ENCODE measurements at regions not wholly inside any gene's neighbourhood (a gene's known extent, or its start where the extent isn't known, plus 50 kb on each side); places are given as distances from the start of the nearest gene placed in this dataset.
"Not testable (repeated sequence)": the region's sequence is repeated elsewhere in the genome, so short reads cannot be mapped to it uniquely, and the experiment has no call there.

DNA sequence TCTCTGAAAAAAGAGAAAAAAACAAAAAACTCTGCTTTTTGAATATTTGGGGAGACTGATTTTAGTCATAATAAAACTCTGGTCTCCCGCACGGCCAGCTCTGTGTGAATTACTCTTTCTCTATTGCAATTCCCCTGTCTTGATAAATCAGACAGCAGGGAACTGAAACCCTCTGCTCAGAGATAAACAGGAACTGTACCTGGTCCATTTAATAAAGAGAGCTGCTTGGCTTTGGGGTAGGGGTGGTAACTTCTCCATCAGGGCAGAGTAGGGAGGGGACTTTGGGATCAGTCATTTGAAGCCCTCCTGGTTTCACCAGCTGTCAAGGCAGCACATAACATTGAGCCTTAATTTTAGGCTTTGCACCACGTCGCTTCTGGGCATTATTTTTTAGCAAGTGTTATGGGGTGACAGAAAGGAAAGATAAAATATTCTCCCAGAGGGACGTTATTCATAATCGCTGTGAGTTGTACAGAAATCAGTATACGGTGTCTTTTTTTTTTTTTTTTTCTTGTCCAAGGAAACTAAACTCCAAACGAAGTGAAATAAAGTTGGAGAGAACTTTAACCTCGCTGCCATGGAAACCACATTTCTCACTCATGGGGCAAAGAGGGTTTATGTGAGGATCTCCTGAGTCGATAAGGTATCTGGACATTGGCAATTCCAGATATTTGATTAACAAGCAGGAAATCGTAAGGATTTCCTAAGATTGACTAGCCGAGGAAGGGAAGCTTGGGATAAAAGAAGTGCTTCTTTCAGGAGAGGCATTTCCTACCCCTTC lies 99.0 kb upstream of the MRI1 start:
- H3K4me3 ChIP-seq (ENCODE audit: low read depth, low read length): no peak overlapping the region
- no peak for DNase-seq (ENCODE audit: low read depth)

DNA sequence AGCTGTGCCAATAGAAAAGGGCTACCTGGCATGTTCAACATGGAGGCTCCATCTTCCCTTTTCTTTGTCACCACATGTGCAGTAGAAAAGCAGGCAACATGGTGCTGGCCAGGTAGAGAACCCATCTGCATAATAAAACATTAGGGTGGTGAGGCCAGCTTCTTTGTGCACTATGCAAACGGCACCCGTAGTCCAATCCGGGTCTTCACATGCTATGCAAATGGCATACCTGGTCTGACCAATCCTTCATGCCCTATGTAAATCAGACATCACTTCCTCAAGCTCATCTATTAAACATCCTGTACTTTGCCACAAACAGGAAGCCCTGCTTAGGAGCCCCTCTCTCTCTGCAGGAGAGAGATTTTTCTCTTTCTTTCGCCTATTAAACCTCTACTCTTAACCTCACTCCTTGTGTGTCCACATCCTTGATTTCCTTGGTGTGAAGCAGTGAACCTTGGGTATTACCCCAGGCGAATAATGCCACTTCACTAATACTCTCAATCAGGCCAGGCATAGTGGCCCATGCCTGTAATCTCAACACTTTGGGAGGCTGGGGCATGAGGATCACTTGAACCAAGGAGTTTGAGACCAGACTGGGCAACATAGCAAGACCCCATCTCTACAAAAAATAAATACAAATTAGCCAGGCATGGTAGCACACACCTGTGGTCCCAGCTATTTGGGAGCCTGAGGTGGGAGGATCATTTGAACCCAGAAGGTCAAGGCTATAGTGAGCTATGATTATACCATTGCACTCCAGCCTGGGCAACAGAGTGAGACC lies 111.3 kb upstream of the MRI1 start:
- no peak for DNase-seq (ENCODE audit: low read depth)
- no peak overlapping the region for H3K4me3 ChIP-seq (ENCODE audit: low read depth, low read length)

DNA sequence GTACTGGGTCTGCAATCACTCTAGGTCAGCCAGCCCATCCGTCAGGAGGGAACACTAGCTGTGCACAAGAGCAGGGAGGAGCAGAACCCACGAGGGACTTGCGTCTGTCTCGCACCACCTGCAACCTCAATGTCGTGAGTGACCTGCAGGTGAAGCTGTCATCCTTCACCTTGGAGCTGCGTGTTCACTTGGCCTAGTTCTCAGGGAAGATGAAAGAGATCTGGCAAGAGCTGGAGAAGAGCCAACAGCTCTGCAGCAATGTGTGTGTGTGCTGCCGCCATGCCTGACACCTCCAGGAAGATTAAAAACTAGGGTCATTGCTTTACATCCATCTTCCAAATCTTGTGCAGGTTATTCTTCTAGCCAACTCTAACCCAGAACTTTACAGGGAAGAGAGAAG lies 117.6 kb upstream of the MRI1 start:
- DNase-seq (ENCODE audit: low read depth): no peak
- H3K4me3 ChIP-seq (ENCODE audit: low read depth, low read length): no peak overlapping the region

DNA sequence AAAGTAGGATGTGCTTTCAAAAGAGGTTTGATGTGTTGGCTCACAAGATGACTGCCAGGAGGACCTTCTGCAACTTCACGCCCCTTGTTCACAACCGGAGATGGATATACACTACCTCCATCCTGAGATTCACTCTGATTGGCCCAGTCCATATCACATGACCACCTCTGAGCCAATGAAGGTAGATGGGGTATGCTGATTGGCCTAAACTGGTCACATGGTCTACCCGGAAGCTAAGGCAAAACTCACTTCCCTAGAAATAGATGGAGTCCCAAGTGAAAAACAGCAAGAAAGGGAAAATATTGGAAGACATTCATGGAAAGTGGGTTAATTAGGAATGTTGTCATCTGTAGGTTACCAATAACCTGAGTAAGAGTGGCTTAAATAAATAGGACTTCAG lies 119.7 kb upstream of the MRI1 start:
- DNase-seq (ENCODE audit: low read depth): no peak
- H3K4me3 ChIP-seq (ENCODE audit: low read depth, low read length): no peak overlapping the region

DNA sequence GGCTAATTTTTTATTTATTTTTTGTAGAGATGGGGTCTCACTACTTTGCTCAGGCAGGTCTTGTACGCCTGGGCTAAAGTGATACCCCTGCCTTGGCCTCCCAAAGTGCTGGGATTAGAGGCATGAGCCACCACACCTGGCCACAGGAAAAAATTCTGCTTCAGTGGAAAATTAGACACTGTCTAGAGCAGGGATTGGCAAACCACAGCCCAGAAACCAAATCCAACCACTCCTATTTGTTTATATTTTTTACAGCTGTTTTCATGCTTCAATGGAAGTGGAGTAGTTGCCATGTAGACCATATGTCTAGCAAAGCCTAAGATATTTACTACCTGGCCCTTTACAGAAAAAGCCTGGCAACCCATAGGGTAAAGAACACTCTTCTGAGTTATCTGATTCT lies 123.7 kb upstream of the MRI1 start:
- DNase-seq (ENCODE audit: low read depth): no peak
- no peak overlapping the region for H3K4me3 ChIP-seq (ENCODE audit: low read depth, low read length)

DNA sequence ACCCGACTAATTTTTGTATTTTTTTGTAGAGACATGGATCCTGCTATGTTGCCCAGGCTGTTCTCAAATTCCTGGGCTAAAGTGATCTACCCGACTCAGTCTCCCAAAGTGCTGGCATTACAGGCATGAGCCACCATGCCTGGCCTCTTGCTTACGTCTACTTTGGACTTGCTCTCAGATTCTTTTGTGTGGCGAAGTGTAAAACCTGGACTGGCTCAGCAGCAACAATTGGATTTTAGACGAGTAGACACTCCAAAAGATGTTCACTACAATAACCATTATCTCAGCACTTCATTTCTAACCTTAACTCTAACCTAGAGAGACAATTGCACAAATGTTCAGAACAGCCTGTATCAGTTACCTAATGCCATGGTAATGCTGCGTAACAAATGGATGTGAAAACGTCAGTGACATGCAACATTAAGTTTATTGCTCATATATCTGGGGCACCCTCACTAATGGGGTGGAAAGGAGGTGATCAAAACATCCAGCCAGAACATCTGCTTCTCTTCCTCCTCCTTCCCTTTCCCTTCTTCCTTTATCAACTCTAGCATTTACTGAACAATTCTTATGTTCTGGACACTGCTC lies 124.9 kb upstream of the MRI1 start:
- DNase-seq (ENCODE audit: low read depth): no peak

DNA sequence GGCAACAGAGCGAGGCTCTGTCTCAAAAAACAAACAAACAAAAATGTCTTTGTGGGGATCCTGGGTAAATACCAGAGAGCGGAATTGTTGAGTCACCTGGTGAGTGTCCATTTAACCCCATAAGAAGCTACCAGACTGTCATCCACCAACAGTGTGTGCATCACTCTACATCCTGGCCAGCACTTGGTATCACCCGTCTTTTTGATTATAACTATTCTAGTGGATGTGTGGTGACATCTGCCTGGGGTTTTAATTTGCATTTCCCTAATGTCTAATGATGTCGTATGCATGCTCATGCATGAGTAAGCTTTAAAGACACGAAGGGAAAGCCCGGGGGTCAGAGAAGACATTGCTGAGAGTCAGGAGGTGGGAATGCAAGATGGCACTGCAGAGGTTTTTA lies 126.7 kb upstream of the MRI1 start:
- DNase-seq (ENCODE audit: low read depth): no peak
- no peak overlapping the region for H3K4me3 ChIP-seq (ENCODE audit: low read depth, low read length)

More for the DNA sequence above, 124.9 kb upstream of the MRI1 start:
- H3K4me3 ChIP-seq (ENCODE audit: low read depth, low read length): no peak overlapping the region

DNA sequence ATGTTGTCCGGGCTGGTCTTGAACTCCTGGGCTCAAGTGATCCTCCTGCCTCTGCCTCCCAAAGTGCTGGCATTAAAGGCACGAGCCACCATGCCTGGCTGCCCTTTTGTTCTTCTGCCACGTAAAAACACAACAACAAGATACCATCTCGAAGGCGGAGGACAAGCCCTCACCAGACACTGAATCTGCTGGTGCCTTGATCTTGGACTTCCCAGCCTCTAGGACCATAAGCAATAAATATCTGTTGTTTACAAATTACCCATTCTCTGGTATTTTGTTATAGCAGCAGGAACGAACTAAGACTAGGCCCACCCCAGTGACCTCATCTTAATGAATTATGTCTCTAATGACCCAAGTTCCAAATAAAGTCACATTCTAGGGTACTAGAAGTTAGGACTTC lies 128.4 kb upstream of the CACNA1A start:
- no peak overlapping the region for H3K4me3 ChIP-seq (ENCODE audit: low read depth, low read length)
- DNase-seq (ENCODE audit: low read depth): no peak

DNA sequence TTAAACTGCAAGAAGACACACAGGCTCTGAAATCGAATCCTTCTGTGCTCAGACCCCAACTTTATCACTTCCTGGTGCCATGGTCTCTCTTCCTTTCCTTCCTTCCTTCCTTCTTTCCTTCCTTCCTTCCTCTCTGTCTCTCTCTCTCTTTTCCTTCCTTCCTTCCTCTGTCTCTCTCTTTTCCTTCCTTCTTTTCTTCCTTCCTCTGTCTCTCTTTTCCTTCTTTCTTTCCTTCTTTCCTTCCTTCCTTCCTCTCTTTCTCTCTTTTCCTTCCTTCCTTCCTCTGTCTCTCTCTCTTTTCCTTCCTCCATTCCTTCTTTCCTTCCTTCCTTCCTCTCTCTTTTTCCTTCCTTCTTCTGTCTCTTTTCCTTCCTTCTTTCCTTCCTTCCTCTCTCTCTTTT lies 127.2 kb upstream of the CACNA1A start:
- no peak for DNase-seq (ENCODE audit: low read depth)
- H3K4me3 ChIP-seq (ENCODE audit: low read depth, low read length): no peak overlapping the region

DNA sequence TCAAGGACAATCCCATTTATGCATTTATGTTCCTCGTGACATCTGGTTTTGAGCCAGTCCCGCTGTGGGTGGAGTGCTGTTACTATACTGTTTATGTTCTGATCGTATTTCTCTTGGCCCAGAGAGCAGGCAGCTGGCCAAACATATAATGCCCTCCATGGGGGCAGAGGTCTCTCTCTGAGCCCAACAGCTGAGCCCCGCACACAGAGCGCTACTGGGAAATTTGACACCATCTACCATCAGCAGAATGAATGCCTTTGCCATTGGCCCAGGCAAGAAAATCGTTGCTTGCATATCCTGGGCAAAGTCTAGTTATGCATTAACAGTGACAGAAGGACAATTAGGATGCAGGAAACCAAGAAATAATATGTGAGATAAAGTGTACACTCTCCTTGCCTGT lies 126.8 kb upstream of the CACNA1A start:
- H3K4me3 ChIP-seq (ENCODE audit: low read depth, low read length): no peak overlapping the region
- peak; percentile 73 for DNase-seq (ENCODE audit: low read depth)

DNA sequence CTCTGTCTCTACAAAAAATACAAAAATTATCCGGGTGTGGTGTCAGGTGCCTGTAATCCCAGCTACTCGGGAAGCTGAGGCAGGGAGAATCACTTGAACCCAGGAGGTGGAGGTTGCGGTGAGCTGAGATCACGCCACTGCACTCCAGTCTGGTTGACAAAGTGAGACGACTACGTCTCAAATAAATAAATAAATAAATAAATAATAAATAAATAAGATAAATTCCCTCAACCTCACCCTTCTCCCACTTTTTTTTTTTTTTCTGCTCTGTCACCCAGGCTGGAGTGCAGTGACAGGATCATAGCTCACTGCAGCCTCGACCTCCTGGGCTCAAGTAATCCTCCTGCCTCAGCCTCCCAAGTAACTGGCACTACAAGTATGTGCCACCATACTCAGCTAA lies 125.9 kb upstream of the CACNA1A start:
- DNase-seq (ENCODE audit: low read depth): not testable (repeated sequence)

DNA sequence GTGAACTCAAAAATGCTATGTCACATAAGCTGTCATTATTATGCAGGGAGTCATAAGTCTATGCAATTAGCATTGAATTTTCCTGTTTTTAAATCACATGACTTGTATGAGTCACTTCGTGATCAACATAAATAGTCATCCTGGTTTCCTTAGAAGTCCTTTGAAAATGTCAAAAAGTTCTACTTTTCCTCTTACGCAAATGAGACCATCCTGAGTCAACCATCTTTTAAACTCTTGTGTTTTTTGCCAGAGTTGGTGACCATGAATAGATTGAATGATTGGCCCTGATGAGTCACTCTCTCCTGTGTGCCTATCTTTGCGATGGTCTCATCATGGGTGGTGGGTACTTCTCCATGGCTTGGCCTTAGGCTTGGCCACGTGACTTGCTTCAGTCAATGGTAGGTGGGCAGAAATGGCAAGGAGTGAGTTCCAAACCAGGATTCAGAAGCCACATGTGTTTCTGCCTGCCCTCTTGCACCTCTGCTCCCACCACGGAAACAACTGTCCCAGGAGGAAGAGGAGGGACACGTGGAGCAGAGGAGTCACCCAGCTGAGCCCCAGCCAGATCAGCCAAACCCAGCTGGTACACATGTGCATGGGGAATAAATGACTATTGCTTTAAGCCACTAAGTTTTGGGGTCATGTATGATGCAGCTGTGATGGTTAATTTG lies 123.5 kb upstream of the CACNA1A start:
- no peak overlapping the region for H3K4me3 ChIP-seq (ENCODE audit: low read depth, low read length)
- peak; percentile 24 for DNase-seq (ENCODE audit: low read depth)

More for the DNA sequence above, 125.9 kb upstream of the CACNA1A start:
- not testable (repeated sequence) for H3K4me3 ChIP-seq (ENCODE audit: low read depth, low read length)

DNA sequence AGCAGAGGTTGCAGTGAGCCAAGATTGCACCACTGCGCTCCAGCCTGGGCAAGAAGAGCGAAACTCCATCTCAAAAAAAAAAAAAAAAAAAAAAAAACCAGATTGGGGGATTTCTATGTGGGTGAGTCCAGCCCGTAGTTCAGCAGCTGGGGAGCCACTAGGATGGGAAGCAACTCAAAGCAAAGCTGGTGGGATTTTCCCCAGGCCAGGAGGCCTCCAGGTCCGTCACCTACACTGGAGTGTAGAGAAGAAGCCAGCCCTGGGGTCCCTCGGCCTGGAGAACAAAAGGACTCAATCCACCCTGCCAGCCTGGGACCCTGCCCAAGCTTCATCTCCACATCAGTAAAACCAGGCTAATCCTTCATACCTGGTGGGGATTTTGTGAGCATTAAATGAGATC lies 121.3 kb upstream of the CACNA1A start:
- no peak overlapping the region for H3K4me3 ChIP-seq (ENCODE audit: low read depth, low read length)
- no peak for DNase-seq (ENCODE audit: low read depth)

DNA sequence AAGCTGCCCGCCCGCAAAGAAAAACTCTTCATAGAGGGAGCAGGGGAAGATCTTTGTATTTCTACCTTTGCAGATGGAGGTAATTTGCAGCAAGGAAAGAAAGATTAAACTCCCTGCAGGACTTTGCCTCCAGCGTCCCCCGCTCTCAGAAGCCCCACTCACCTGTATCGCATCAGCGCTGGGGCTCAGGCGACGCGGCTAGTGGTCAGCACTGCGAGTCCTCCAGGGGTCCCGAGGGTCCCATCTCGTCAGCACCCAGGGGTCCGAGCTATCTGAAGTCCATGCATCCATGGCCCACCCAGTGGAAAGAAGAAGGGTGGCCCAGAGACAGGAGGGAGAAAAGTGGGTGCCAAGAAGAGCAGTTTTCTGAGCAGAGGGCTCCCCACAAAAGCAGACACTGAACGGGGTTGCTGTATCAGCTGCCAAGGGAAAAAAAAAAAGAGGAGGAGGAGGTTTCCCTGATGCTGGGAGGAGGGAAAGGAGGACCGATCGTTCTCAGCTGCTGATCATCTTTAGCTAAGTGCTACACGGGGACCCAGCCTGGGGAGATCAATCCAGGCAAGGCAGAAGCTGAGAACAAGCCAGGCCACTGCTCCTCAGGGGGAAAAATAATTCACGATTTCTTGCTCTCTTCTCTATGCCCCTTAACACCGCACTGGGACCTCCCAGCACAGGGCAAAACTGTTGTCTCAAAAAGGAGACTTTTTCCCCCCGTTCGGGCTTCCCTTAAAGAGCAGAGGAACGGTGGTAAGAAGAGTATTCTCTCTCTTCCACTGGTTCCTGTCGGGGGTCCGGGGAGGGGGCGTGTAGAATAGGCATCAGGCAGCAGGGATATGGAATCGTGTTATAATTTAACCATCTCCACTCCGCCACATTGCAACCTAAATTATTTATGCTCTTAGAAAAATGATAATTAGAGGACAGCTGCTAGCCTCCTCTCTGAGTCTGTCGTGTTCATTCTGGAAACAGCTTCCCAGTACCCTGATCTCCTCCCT lies 117.7 kb upstream of the CACNA1A start:
- DNase-seq (ENCODE audit: low read depth): no peak
- no peak overlapping the region for H3K4me3 ChIP-seq (ENCODE audit: low read depth, low read length)

DNA sequence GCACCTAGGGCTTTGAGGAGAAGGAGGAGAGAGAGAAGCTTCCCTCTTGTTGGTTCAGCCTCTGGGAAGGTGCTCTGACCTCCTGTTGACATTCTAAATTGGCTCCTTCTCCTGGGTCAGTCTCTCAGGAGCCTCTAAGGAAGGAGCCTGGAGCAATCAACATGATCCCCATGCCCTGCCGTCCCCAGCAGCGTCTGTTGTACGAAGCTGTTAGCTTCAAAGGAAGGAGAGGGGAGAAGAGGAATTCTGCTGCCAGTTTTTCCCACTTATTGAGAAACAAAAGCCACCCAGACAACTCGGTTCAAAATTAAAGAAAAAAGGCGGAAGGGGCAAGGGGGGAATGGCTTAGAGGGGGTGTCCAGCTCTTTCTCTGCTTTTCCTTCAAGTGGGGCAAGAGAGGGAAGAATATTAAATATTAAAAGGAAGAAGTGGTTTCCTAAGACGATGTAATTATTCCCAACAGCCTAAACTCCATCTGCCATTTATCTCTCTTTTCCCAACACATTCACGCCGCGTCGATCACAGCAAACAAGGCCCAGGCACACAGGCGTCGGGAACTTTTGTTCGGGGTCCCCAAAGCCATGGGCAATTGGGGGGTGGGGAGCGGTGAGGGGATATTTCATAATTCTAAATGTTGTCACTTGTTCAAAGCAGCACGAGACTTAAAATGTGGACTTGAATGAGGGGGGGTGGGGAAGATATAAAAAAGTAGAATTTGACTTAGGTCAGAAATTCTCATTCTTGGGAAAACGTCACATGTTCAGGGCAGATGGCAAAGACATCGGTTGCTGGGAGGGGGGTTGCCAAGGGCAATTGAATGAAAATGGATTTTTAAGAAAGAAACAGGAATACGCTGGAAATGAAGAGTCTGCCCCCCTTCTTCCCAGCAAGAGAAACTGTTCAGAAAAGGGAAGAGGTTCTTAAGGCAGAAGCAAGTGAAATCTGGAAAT lies 116.8 kb upstream of the CACNA1A start:
- no peak overlapping the region for H3K4me3 ChIP-seq (ENCODE audit: low read depth, low read length)
- DNase-seq (ENCODE audit: low read depth): no peak

DNA sequence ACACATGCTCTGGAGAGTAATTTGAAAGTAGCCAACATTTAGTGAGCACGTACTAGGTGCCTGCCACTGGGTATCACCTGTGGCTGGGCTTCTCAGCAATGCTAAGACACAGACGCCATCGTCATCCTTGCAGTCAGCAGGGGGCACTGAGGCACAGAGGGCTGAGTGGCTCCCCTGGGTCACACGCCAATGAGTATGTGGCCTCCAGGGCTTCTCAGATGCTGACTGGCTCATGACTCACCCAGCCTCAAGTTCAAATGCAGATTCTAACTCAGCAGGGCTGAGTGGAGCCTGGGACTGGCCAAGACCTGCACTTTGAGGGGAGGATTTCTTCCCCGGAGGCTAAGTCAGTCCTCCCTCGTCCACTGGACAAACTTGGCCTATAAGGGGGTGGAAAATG lies 115.1 kb upstream of the CACNA1A start:
- H3K4me3 ChIP-seq (ENCODE audit: low read depth, low read length): no peak overlapping the region
- DNase-seq (ENCODE audit: low read depth): peak; percentile 77

DNA sequence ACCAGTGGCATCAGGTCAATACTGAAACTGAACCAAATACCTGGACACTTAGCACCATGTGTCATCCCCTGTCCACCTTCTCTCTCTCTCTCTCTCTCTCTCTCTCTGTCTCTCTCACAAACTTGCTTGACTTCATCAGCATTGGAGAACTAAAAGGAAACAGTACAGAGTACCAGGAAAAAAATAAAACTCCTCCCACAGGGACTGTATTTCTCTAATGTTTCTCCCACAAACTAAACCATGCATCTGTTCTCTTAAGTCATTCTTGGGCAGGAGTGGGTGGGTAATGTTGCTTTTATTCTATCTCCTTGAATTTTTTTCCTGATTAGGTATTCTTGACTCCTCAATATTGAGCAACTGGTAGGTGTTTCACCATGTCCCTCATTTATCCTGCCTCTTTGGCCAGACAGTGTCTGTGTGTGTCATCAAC lies 112.9 kb upstream of the CACNA1A start:
- DNase-seq (ENCODE audit: low read depth): peak; percentile 42
- H3K4me3 ChIP-seq (ENCODE audit: low read depth, low read length): no peak overlapping the region

DNA sequence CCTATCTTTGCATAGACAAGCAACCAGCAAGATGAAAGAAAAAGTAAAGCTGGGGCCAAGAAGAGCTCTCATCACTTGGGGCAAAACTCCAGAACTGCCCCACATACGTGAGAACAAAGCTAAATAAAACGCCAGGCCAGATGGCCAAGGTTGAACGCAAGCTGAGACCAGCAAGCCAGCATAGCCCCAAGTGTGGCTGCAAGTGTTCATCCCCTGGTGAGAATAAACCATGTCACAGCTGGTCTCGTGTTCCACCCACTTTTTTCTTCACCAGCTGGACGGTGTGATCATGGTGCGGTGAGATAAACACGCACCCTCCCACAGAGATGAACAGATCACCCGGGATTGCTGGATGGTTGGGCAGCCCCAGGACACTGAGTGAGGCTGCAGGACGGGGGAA lies 109.6 kb upstream of the CACNA1A start:
- H3K4me3 ChIP-seq (ENCODE audit: low read depth, low read length): no peak overlapping the region
- DNase-seq (ENCODE audit: low read depth): no peak
